ENCODE measurements at regions not wholly inside any gene's neighbourhood (a gene's known extent, or its start where the extent isn't known, plus 50 kb on each side); places are given as distances from the start of the nearest gene placed in this dataset.
"Not testable (repeated sequence)": the region's sequence is repeated elsewhere in the genome, so short reads cannot be mapped to it uniquely, and the experiment has no call there.

- no peak for DNase-seq (ENCODE audit: low spot score)
Observed at GRCh38 chr7:106749165-106749564, 88.2 kb upstream of the CCDC71L start.

GRCh38 chr7:106750773-106751172 lies 89.8 kb upstream of the CCDC71L start:
- no peak for DNase-seq (ENCODE audit: low spot score)

- DNase-seq (ENCODE audit: low spot score), result no peak
Observed at GRCh38 chr7:106752367-106752766, 91.4 kb upstream of the CCDC71L start.

- not testable (repeated sequence) for DNase-seq (ENCODE audit: low spot score)
Observed at GRCh38 chr7:106755024-106755423, 94.1 kb upstream of the CCDC71L start.

- DNase-seq (ENCODE audit: low spot score), result no peak
Observed at GRCh38 chr7:106755641-106756040, 94.7 kb upstream of the CCDC71L start.

- DNase-seq (ENCODE audit: low spot score), result no peak
Observed at GRCh38 chr7:106756071-106756470, 95.1 kb upstream of the CCDC71L start.

GRCh38 chr7:106756884-106757283 lies 95.9 kb upstream of the CCDC71L start:
- DNase-seq (ENCODE audit: low spot score), result no peak

- no peak for DNase-seq (ENCODE audit: low spot score)
Observed at GRCh38 chr7:106757846-106758245, 96.9 kb upstream of the CCDC71L start.

GRCh38 chr7:106762845-106763244 lies 101.9 kb upstream of the CCDC71L start:
- not testable (repeated sequence) for DNase-seq (ENCODE audit: low spot score)

GRCh38 chr7:106763717-106764116 lies 101.4 kb upstream of the PIK3CG start:
- DNase-seq (ENCODE audit: low spot score), result no peak

- DNase-seq (ENCODE audit: low spot score), result no peak
Observed at GRCh38 chr7:106765727-106766355, 99.2 kb upstream of the PIK3CG start.

- no peak for DNase-seq (ENCODE audit: low spot score)
Observed at GRCh38 chr7:106766551-106766950, 98.5 kb upstream of the PIK3CG start.

- no peak for DNase-seq (ENCODE audit: low spot score)
Observed at GRCh38 chr7:106767078-106767477, 98.0 kb upstream of the PIK3CG start.

GRCh38 chr7:106767498-106768323 lies 97.4 kb upstream of the PIK3CG start:
- no peak for DNase-seq (ENCODE audit: low spot score)

GRCh38 chr7:106768324-106768751 lies 96.7 kb upstream of the PIK3CG start:
- DNase-seq (ENCODE audit: low spot score), result no peak

GRCh38 chr7:106770191-106770590 lies 94.9 kb upstream of the PIK3CG start:
- no peak for DNase-seq (ENCODE audit: low spot score)

GRCh38 chr7:106772655-106773108 lies 92.4 kb upstream of the PIK3CG start:
- DNase-seq (ENCODE audit: low spot score), result no peak

- no peak for DNase-seq (ENCODE audit: low spot score)
Observed at GRCh38 chr7:106773228-106773627, 91.9 kb upstream of the PIK3CG start.

GRCh38 chr7:106773721-106774120 lies 91.4 kb upstream of the PIK3CG start:
- no peak for DNase-seq (ENCODE audit: low spot score)

GRCh38 chr7:106774213-106774767 lies 90.8 kb upstream of the PIK3CG start:
- no peak for DNase-seq (ENCODE audit: low spot score)

GRCh38 chr7:106774768-106775551 lies 90.1 kb upstream of the PIK3CG start:
- no peak for DNase-seq (ENCODE audit: low spot score)

GRCh38 chr7:106775552-106775936 lies 89.5 kb upstream of the PIK3CG start:
- DNase-seq (ENCODE audit: low spot score), result no peak

Measured in HuH-7.5 (cell line).